ENCODE measurements at regions not wholly inside any gene's neighbourhood (a gene's known extent, or its start where the extent isn't known, plus 50 kb on each side); places are given as distances from the start of the nearest gene placed in this dataset.

GRCh38 chr3:66744521-66744920, 243.7 kb upstream of the LRIG1 start:
- no peak for DNase-seq (ENCODE audit: low read depth in 2 of 2, low spot score in 1 of 2)

GRCh38 chr3:66744986-66745385, 244.2 kb upstream of the LRIG1 start:
- DNase-seq (ENCODE audit: low read depth in 2 of 2, low spot score in 1 of 2), result no peak

DNA sequence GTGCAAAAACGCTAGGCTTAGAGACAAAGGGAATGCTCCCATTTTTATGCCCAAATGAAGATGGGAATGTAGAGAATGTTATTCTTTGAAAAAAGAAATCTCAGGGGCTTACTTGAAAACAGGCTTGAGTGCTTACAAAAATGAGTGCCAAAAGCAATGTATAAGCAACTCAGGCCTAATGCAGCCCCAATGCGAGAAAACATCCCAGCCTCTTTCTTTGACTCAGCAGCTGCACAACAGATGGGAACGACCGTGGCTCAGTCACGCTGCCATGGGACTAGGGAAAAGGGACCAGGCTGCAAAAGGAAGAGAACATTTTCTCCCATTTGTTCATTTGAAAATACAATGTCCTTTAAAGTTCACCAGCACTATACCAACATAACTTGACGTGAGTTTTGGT, 246.4 kb upstream of the LRIG1 start:
- DNase-seq (ENCODE audit: low read depth in 2 of 2, low spot score in 1 of 2), result no peak

DNA sequence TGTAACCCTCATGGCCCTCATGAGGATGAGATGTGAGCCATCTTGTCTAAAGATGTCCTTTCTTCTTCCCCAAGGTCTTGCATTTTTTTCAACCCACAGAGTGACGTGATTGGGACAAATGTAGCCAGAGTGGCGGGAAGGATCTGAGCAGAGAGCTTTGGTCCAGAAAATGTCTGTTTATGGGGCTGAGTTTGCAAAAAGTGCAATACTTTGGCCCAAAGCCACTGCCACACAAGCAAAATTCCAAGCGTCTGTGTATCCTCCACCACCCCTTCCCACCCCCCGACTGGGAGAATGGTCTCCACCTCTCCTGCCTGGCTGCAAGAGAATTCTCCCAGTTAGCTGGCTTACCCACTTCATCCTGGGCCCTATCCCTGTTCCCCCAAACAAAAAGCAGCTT, 246.9 kb upstream of the LRIG1 start:
- no peak for DNase-seq (ENCODE audit: low read depth in 2 of 2, low spot score in 1 of 2)

DNA sequence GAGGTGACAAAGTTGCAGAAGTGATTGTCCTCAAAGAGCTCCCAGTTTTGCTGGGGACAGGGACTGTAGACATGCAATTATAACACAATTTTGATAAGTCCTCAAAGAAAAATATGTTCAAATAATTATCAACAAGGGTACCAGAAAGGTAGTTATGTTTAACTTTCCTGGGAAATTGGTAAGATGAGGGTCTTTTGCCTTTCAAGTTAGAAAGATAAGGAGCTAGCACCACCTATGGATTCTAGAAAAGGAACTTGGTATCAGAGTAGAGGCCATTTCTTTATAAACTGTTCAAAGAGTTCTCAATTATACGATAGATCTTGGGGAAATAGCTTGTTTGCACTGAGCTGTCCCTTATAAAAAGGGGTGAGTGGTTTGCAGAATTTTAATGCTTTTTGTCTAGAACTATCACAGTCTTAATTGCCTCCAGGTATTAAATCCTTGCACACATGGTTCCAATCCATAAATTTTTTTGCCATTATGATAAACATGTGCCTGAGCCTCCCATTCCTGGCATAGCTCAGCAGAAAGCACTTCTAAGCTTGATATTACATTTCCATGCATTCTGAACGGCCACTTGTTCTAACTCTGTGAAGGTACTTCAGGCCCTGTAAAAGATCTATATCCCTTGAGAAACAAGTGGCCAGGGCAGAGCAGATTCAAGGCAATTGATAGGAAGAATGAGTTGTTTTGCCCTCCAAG, 247.5 kb upstream of the LRIG1 start:
- no peak for DNase-seq (ENCODE audit: low read depth in 2 of 2, low spot score in 1 of 2)

DNA sequence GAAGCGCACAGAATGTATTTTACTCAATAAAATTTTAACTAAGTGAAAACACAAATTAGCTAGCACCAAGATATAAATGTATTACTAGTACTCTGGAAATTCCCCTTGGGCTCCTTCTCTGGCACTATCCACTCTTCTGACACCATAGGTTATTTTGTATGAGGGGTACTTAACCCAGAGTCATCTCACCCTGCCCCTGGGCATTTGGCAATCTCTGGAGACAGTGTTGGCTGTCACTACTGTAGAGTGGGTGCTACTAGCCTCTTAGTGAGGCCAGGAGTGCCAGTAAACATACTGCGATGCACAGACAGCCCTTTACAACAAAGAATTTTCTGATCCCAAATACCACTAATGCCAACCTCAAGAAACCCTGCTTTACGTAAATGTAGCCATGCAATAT, 246.3 kb upstream of the KBTBD8 start:
- DNase-seq (ENCODE audit: low read depth in 2 of 2, low spot score in 1 of 2), result no peak

DNA sequence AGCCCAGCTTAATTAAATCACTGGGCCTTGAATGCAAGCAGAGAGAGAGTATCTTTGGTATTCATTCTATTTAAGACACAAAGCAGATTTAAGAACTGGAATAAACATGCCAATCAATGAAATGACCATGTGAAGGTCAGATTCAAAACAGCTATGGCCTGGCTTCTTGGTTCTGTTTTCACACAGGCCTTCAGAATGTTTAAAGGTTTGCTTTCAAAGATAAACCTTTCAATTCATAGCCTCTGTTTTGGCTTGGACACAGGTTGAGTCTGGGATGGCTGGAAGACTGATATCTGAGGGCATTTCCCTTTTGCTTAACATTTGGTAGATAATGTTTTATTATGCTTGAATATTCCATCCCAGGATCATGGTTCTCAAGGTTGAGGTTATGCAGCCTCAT, 244.4 kb upstream of the KBTBD8 start:
- DNase-seq (ENCODE audit: low read depth in 2 of 2, low spot score in 1 of 2), result no peak

- no peak for DNase-seq (ENCODE audit: low read depth in 2 of 2, low spot score in 1 of 2)
Observed at GRCh38 chr3:66754613-66755012, 243.5 kb upstream of the KBTBD8 start.

- no peak for DNase-seq (ENCODE audit: low read depth in 2 of 2, low spot score in 1 of 2)
Observed at GRCh38 chr3:66755924-66756323, 242.2 kb upstream of the KBTBD8 start.

DNA sequence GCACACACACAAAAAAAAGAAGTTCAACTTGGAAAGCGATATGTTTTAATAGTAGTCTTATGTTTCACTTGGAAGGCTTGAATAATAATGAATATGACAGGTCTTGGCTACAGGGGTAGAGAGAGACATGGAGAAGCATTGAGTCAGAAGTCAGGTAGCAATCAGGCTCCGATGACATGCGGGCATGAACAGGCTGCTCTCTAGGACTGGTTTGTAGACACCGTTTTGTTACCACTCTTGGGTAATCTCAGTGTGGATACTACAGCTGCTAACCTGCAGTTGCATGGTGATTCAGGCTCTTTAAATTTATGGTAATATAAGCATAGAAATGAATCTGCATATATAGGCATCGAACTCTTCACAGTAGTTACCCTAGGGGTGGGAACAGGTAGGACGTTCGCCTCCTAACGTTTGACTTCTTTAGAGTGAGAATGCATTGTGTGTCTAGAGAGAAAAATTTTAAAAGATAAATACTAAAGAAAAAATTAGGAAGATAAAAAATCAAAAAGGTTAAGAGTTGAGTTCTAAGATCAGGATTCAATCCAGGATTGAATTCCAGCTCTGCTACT, 241.6 kb upstream of the KBTBD8 start:
- no peak for DNase-seq (ENCODE audit: low read depth in 2 of 2, low spot score in 1 of 2)

- no peak for DNase-seq (ENCODE audit: low read depth in 2 of 2, low spot score in 1 of 2)
Observed at GRCh38 chr3:66761093-66761780, 236.9 kb upstream of the KBTBD8 start.

- DNase-seq (ENCODE audit: low read depth in 2 of 2, low spot score in 1 of 2), result no peak
Observed at GRCh38 chr3:66762916-66763693, 235.0 kb upstream of the KBTBD8 start.

GRCh38 chr3:66778107-66778506, 220.0 kb upstream of the KBTBD8 start:
- no peak for DNase-seq (ENCODE audit: low read depth in 2 of 2, low spot score in 1 of 2)

DNA sequence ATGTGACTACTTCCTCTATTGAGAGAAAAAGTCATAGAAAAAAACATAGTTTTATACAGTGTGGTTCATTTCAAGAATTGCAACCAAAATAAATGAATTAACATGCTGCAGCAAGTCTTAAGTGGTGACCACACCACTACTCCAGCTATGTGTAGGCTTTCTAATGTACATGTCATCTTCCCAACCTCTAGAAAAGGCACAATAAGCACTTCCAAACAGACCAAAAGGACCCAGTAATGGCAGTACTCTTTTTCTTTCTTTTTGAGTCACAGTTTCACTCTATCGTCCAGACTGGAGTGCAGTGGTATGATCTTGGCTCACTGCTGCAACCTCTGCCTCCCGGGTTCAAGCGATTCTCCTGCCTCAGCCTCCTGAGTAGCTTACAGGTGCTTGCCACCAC, 219.3 kb upstream of the KBTBD8 start:
- no peak for DNase-seq (ENCODE audit: low read depth in 2 of 2, low spot score in 1 of 2)

DNA sequence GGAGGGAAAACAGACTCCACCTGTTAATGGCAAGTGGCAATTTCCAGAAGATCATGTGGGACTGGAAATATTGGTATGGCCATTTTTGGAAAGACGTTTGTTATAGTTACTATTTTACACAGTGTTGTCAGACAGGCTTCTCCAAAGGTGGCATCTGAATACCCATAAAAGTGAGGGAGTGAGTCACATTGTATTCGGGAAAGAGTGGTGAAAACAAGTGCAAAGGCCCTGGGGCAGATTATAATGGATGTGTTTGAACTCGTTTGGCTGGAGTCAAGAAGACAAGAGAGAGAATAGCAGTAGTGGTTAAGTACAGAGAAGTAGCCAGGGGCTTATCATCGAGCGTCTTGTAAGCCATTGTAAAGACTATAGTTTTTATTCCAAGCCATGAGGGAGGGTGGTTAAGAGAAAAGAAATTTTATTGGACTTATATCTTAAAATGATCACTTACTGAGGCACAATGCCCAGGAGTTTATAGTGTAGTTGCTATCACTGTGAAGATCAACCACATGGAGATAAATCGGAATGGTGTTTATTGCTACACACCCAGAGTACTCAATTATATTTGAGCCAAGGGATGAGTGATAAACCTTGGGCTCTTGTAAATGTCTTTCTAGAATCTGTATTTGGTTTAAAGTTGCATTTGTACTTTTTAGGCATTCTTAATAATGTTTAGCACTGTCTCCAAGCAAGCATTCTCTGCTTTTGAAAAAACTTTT, 212.8 kb upstream of the KBTBD8 start:
- no peak for DNase-seq (ENCODE audit: low read depth in 2 of 2, low spot score in 1 of 2)

GRCh38 chr3:66789580-66790237, 208.4 kb upstream of the KBTBD8 start:
- DNase-seq (ENCODE audit: low read depth in 2 of 2, low spot score in 1 of 2), result no peak

DNA sequence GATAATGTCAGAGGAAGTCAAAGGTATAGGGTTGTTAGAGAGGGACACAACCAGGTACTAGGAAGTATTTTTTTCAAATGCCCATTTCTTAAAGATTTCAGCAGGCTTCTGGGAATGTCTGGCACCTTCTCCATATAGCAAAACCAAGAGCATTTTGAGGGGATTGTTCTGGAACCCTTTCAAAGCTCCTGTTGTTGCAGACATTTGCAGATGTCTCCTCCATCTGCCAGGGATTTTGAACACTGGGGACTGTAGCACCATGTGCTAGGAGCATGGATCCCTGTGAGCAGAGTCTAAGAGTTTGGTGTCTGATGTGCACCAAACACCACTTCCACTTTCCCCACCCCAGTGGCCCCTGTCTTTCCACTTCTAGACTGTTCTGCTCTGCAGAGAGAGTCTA, 206.0 kb upstream of the KBTBD8 start:
- no peak for DNase-seq (ENCODE audit: low read depth in 2 of 2, low spot score in 1 of 2)

DNA sequence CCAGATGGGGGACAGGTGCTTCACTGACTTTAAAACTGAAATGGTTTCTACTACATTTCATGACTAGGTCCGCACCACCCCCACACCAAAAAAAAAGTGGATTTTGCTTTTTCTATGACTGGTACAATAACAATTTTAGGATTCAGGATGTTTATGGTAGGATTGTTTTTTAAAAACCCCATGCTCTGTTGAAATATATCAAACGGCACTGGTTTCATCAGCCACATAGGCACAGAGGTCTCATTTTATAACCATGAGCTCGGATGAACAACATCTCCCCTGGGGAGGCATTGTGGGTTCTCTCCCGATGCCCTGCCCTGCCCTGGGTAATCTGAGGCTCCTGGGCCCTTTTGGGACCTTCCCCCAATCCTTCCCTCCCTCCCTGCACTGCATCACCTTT, 202.7 kb upstream of the KBTBD8 start:
- no peak for DNase-seq (ENCODE audit: low read depth in 2 of 2, low spot score in 1 of 2)

- DNase-seq (ENCODE audit: low read depth in 2 of 2, low spot score in 1 of 2), result no peak
Observed at GRCh38 chr3:66796343-66796742, 201.8 kb upstream of the KBTBD8 start.

DNA sequence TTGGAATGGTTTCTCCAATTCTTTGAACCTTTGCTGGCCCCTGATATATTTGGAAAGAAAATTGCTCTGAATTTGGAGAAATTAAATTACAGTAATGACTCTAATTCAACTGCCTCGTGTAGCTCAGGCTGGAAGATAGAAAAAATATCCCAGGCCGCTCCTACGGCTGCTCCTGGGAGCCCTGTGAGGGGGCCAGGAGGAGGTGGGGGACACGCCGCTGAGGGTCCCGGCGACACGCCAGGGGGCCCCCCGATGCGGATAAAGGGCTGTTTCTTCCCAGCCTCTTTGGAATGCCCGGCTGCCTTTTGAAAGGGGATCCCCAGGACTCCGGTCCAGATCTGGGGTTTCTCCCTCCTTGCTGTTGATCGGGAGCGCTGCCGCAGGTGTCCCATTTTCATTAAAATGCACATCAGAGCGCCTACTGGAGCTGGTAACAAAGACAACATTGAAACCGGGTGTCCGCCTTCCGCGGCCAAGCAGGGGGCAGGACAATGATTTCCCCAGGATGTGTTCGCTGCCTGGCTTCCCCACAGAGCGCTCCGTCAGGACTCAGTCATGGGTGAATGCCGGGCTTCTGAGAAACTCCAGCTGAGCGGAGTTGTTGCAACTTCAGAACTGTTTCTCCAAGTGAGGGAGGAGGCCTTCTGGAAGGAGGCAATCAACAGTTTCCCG, 200.1 kb upstream of the KBTBD8 start:
- no peak for DNase-seq (ENCODE audit: low read depth in 2 of 2, low spot score in 1 of 2)
